GM21825 (cell line): ENCODE measurements at regions not wholly inside any gene's neighbourhood (a gene's known extent, or its start where the extent isn't known, plus 50 kb on each side); places are given as distances from the start of the nearest gene placed in this dataset.

Experiments used
- ATAC-seq: cut with Tn5 transposase; IDR thresholded peaks from one replicate; pipeline ENCODE4 v1.9.1; 2021; ENCODE audit warnings: mild to moderate bottlenecking, moderate library complexity; ENCODE audit not compliant: unreplicated experiment

GRCh38 chr2:20150110-20150706, 74.7 kb downstream of the SDC1 start:
- ATAC-seq = no peak

DNA sequence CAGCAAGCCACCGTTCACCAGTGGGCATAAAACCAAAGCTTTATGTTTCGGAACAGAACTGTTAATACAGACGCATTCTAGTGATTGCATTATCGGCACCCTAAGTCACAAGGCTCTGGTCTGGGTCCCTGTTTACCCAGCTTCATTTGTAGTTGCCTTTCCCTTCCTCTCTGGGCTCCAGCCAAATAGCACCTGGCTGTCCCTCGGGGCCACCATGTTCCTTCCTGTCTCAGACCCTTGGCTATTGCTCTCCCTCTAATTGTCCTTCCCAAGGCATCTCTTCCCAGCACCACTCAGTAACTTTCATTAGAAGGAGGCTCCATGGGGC, 75.3 kb downstream of the SDC1 start:
- no peak for ATAC-seq

GRCh38 chr2:20148923-20149702, 75.8 kb downstream of the SDC1 start:
- no peak for ATAC-seq

GRCh38 chr2:20148426-20148922, 76.5 kb downstream of the SDC1 start:
- no peak for ATAC-seq

DNA sequence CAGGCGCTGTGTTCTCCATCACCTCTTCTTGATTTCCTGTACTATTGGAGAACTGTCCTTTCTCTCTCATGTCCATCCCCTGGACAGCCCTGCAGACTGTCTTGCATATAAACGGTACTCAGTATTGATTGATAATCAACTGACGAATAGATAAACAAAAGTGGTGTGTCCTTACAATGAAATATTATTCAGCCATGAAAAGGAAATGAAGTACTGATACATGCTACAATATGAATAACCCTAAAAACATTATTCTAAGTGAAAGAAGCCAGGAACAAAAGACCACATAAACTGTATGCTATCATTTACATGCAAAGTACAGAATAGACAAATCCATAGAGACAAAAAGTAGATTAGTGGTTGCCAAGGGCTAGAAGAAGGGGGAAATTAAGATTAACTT, 77.6 kb downstream of the SDC1 start:
- no peak for ATAC-seq

GRCh38 chr2:20146401-20146800, 78.5 kb downstream of the SDC1 start:
- ATAC-seq = no peak

- ATAC-seq = peak; percentile 71
Observed at GRCh38 chr2:20145497-20146193, 79.3 kb downstream of the SDC1 start.

GRCh38 chr2:20144861-20145260, 80.1 kb downstream of the SDC1 start:
- ATAC-seq = no peak

- no peak for ATAC-seq
Observed at GRCh38 chr2:20144196-20144595, 80.7 kb downstream of the SDC1 start.

DNA sequence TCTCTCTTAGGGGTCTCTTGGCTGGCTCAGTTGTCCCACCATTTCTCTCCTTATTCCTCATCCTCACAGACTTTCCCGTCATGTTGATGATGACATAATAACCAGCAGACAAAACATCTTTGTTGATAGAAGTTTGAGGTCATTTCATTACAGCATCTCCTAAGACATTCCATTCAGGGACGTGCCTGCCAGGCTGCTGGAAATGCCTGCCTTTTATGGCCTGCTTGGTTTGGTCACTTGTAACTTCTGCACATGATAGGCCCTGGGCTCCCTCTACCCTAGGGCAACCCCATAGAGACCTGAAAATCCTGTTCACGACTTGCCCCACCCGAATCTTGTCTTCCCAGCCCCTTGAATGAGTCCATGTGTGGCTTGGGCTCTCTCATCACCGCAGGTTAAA, 81.7 kb downstream of the SDC1 start:
- no peak for ATAC-seq

DNA sequence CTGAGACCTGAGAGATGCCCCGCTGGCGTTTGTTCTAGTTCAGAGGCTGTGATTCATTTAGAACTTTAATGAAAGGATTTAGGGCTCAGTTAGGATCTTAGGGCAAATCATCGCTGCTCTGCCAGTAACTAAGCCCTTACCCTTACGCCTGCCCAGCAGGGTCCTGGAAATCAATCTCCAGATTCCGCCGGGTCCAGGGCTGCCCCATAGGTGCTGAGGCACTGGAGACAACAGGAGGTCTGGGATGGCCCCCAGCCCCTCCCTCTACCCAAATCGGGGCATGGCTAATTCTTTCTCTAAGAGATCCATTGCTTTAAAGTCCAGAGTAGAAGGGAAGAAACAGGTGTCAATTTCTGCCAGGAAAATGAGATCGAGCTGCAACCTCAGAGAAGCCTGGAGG, 83.1 kb downstream of the SDC1 start:
- no peak for ATAC-seq

DNA sequence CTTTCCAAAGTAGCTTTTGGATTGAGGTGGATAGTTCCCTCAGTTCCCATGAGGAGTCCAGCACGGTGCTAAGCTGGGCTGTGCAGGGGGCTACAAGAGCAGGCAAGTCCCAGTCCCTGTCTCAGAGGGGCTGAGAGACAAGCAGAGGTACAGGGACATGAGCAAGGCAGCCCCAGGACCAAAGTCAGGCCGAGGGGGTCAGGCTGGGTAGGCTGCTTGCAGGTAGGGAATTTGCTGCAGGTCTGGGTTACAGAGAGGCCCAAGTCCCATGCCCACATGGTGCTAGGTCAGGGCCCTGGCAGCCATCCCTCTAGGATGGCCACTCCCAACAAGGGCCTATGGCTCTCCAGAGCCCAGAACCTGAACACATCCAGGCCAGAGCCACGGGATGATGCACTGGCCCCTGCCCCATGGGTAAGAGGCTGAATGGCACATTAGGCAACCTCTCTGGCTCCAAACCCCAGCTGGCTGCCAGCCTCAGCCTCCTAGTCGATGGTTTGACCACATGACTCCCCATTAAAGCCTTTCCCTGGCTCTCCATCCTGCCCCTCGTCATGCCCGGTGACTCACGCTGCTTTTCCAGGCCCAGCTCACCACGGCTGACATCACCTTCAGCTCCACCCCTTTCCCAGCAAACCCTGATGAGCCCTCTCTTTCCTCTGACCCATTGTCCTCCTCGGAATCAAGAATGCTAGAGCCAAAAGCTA, 83.7 kb downstream of the SDC1 start:
- ATAC-seq = no peak

DNA sequence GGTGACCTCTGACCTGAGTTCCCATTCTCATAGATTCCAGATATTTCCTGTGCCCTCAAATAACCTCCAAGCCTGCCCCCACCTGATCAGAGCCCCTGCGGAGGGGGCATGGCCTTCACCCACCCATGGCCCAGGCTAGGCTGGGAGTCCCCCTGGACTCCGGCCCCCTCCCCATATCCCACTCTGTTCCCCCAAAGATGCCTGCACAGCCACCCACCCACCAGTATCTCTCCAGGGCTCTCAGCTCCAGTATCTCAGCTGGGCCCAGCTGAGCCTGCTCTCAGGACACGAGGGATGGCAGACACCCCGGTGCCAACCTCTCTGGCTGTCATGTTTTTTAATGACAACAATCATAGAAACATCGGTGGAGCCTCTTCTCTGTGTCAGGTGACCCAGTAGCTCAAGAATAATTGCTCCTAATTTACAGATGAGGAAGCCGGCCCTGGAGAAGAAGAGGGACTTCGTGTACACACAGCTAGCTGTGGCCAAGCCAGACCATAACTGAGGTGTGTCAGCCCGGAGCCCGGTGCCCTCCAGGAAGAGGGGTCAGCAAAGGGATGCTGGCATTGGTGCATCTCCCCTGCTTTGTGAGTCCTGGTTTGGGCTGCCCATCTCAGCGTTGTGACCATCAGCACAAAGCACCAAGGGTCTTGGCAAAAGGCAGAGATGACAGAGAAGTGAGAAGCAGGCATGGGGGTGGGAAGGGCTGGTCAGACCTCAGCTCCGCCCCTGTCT, 84.4 kb downstream of the SDC1 start:
- no peak for ATAC-seq

- no peak for ATAC-seq
Observed at GRCh38 chr2:20139407-20140172, 85.3 kb downstream of the SDC1 start.

- ATAC-seq = no peak
Observed at GRCh38 chr2:20138696-20139095, 86.2 kb downstream of the SDC1 start.

GRCh38 chr2:20137884-20138283, 86.5 kb upstream of the LAPTM4A start:
- no peak for ATAC-seq

GRCh38 chr2:20137131-20137571, 85.7 kb upstream of the LAPTM4A start:
- ATAC-seq = no peak

GRCh38 chr2:20136149-20136548, 84.7 kb upstream of the LAPTM4A start:
- ATAC-seq = no peak

DNA sequence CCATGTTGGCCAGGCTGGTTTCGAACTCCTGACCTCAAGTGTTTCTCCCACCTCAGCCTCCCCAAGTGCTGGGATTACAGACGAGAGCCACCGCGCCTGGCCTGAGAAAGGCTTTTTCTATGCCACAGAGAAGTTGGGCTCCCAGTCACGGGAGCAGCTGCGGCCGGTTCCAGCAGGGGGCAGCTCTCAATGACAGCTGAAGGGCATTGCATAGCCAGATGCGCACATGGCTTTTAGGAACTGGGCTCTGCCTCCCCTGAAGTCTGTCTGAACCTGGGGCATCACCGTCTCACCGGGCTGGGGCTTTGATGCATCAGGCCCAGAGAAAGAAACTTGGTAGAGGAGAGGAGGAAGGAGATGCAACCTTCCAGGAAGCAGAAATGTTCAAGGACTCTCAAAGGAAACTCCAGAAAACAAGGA, 84.2 kb upstream of the LAPTM4A start:
- ATAC-seq = peak; percentile 88

- ATAC-seq = no peak
Observed at GRCh38 chr2:20132990-20133535, 81.6 kb upstream of the LAPTM4A start.
